ENCODE measurements at regions not wholly inside any gene's neighbourhood (a gene's known extent, or its start where the extent isn't known, plus 50 kb on each side); places are given as distances from the start of the nearest gene placed in this dataset.
"Not testable (repeated sequence)": the region's sequence is repeated elsewhere in the genome, so short reads cannot be mapped to it uniquely, and the experiment has no call there.

- no peak for TF ChIP-seq CTCF (IDR thresholded peaks at IDR 0.05; ENCODE audit: borderline replicate concordance)
- no peak for DNase-seq
- H3K9me3 ChIP-seq (replicated peaks), result no peaks in the 10 kb centered on the region
- no peak overlapping the region for H3K4me3 ChIP-seq
- H3K36me3 ChIP-seq, result no peaks in the 10 kb centered on the region
- no peak overlapping the region for H3K27ac ChIP-seq (replicated peaks)
- no peaks in the 10 kb centered on the region for H3K4me1 ChIP-seq
- intact Hi-C loops (cut with micrococcal nuclease), result no loop called here
- peaks cover 67% of the 10 kb centered on the region for H3K27me3 ChIP-seq (ENCODE audit: low read depth)
Measured at GRCh38 chr20:22523499-22524392, 60.6 kb downstream of the FOXA2 start.

GRCh38 chr20:22523128-22523498 is 61.3 kb downstream of the FOXA2 start:
- Histone ChIP-seq H3K27me3 (ENCODE audit: low read depth) (peaks cover 72% of the 10 kb centered on the region), H3K36me3 (no peaks in the 10 kb centered on the region), H3K27ac (replicated peaks) (no peak overlapping the region), H3K9me3 (replicated peaks) (no peaks in the 10 kb centered on the region), H3K4me3 (no peak overlapping the region), H3K4me1 (no peaks in the 10 kb centered on the region)
- DNase-seq, result no peak
- TF ChIP-seq CTCF (IDR thresholded peaks at IDR 0.05; ENCODE audit: borderline replicate concordance), result no peak
- intact Hi-C loops (cut with micrococcal nuclease), result no loop called here

GRCh38 chr20:22522701-22523100 is 61.7 kb downstream of the FOXA2 start:
- Histone ChIP-seq H3K27me3 (ENCODE audit: low read depth) (peaks cover 77% of the 10 kb centered on the region), H3K4me3 (no peak overlapping the region), H3K4me1 (no peaks in the 10 kb centered on the region), H3K27ac (replicated peaks) (no peak overlapping the region), H3K36me3 (no peaks in the 10 kb centered on the region), H3K9me3 (replicated peaks) (no peaks in the 10 kb centered on the region)
- no peak for DNase-seq
- intact Hi-C loops (cut with micrococcal nuclease), result no loop called here
- TF ChIP-seq CTCF (IDR thresholded peaks at IDR 0.05; ENCODE audit: borderline replicate concordance), result no peak

- DNase-seq; H3K36me3 ChIP-seq; H3K4me3 ChIP-seq; H3K27ac ChIP-seq (replicated peaks); intact Hi-C loops (cut with micrococcal nuclease); H3K9me3 ChIP-seq (replicated peaks); H3K4me1 ChIP-seq: not testable (repeated sequence)
- H3K27me3 ChIP-seq (ENCODE audit: low read depth), result peaks cover 76% of the 10 kb centered on the region
Measured at GRCh38 chr20:22521940-22522339, 62.4 kb downstream of the FOXA2 start.

- intact Hi-C loops (cut with micrococcal nuclease), result no loop called here
- no peak for TF ChIP-seq CTCF (IDR thresholded peaks at IDR 0.05; ENCODE audit: borderline replicate concordance)
- no peak overlapping the region for H3K4me3 ChIP-seq
- no peaks in the 10 kb centered on the region for H3K4me1 ChIP-seq
- no peak for DNase-seq
- H3K27me3 ChIP-seq (ENCODE audit: low read depth), result peaks cover 80% of the 10 kb centered on the region
- no peaks in the 10 kb centered on the region for H3K9me3 ChIP-seq (replicated peaks)
- H3K36me3 ChIP-seq, result no peaks in the 10 kb centered on the region
- no peak overlapping the region for H3K27ac ChIP-seq (replicated peaks)
Measured at GRCh38 chr20:22520381-22520780, 64.0 kb downstream of the FOXA2 start.

- Histone ChIP-seq H3K4me3 (no peak overlapping the region), H3K4me1 (no peaks in the 10 kb centered on the region), H3K27me3 (ENCODE audit: low read depth) (peaks cover 79% of the 10 kb centered on the region), H3K36me3 (no peaks in the 10 kb centered on the region), H3K9me3 (replicated peaks) (no peaks in the 10 kb centered on the region), H3K27ac (replicated peaks) (no peak overlapping the region)
- TF ChIP-seq CTCF (IDR thresholded peaks at IDR 0.05; ENCODE audit: borderline replicate concordance), result no peak
- intact Hi-C loops (cut with micrococcal nuclease), result no loop called here
- no peak for DNase-seq
Measured at GRCh38 chr20:22515264-22515663, 69.1 kb downstream of the FOXA2 start.
